Endothelial cell of umbilical vein (primary cell): ENCODE measurements at regions not wholly inside any gene's neighbourhood (a gene's known extent, or its start where the extent isn't known, plus 50 kb on each side); places are given as distances from the start of the nearest gene placed in this dataset.

Experiments used
- BruUV-seq: library from RNA; stranded (reverse); fragments of 400-500 nt; replicated peaks from 2 replicates; lab custom pipeline; 2021; lab: Mats Ljungman, UMichigan
- CTCF ChIA-PET: fragments of 300-600, 350-600 bp; sonication (Branson Sonifier 250); formaldehyde crosslinking; loops from one replicate; lab custom pipeline; 2021; ENCODE audit warnings: antibody characterized with exemption, inconsistent platforms; lab: Charles Lee
- POLR2A ChIA-PET: fragments of 300-600, 350-600 bp; sonication (Branson Sonifier 250); formaldehyde crosslinking; loops from one replicate; lab custom pipeline; 2021; ENCODE audit warnings: antibody characterized with exemption, inconsistent platforms; lab: Charles Lee
- DNase-seq: peaks from one replicate; pipeline ENCODE4 v3.0.0-alpha.2; 2011; ENCODE audit warnings: low read depth, low spot score
- FAIRE-seq: peaks from 2 replicates; lab custom pipeline; 2011; peaks lifted over from hg19 to GRCh38; lab: Jason Lieb, UNC
- H2AFZ ChIP-seq: 2 replicates; pipeline ENCODE4 v1.6.0; 2012; ENCODE audit warnings: low read depth, low read length, control low read depth, inconsistent platforms
- H3K27ac ChIP-seq: 2 replicates; pipeline ENCODE4 v1.5.1; 2011; ENCODE audit warnings: low read depth, mild to moderate bottlenecking, control low read depth, low read length, moderate library complexity; ENCODE audit not compliant: insufficient read depth
- H3K27me3 ChIP-seq, 2 experiments: 2 replicates each; pipeline versions ENCODE4 v1.6.0 to v1.6.1; 2011; ENCODE audit warnings: low read length in 2 of 2, mixed read lengths in 1 of 2; ENCODE audit not compliant: control insufficient read depth in 2 of 2, insufficient read depth in 2 of 2
- H3K36me3 ChIP-seq, 2 experiments: 2 replicates in 1 of 2; 3 replicates in 1 of 2; pipeline ENCODE4 v1.5.1; 2011; ENCODE audit warnings: low read length in 2 of 2, mild to moderate bottlenecking in 1 of 2, moderate library complexity in 1 of 2; ENCODE audit not compliant: control insufficient read depth in 2 of 2, insufficient read depth in 2 of 2; ENCODE audit errors: extremely low read depth in 1 of 2
- H3K4me1 ChIP-seq: 3 replicates; pipeline ENCODE4 v1.5.1; 2011; ENCODE audit warnings: mild to moderate bottlenecking, low read length; ENCODE audit not compliant: control insufficient read depth, insufficient read depth; ENCODE audit errors: extremely low read depth
- H3K4me2 ChIP-seq: 2 replicates; pipeline ENCODE4 v1.6.1; 2011; ENCODE audit warnings: low read length, control low read depth, mixed read lengths; ENCODE audit not compliant: insufficient read depth
- H3K4me3 ChIP-seq, 3 experiments: fragments of 200-600 bp in 1 of 3; sonication (generic), shearing (Covaris generic) in 1 of 3; replicated peaks in 1 of 3; 2 replicates each; pipeline ENCODE4 v1.5.1; 2011 to 2016; ENCODE audit warnings: control low read depth in 3 of 3, low read length in 3 of 3, mild to moderate bottlenecking in 2 of 3, inconsistent platforms in 1 of 3, low read depth in 1 of 3, moderate library complexity in 1 of 3; ENCODE audit not compliant: insufficient read depth in 1 of 3
- H3K79me2 ChIP-seq: 2 replicates; pipeline ENCODE4 v1.6.0; 2012; ENCODE audit warnings: low read length, inconsistent platforms; ENCODE audit not compliant: control insufficient read depth, insufficient read depth
- H3K9ac ChIP-seq: replicated peaks from 2 replicates; pipeline ENCODE3; 2011; ENCODE audit warnings: low read length, control low read depth; ENCODE audit not compliant: insufficient read depth; ENCODE audit errors: extremely low read depth
- H3K9me1 ChIP-seq: replicated peaks from 3 replicates; pipeline ENCODE4 v1.6.0; 2011; ENCODE audit warnings: mild to moderate bottlenecking, low read length; ENCODE audit not compliant: control insufficient read depth, insufficient read depth; ENCODE audit errors: extremely low read depth
- H3K9me3 ChIP-seq: replicated peaks from 2 replicates; pipeline ENCODE4 v1.5.1; 2012; ENCODE audit warnings: low read length, inconsistent platforms; ENCODE audit not compliant: control insufficient read depth, insufficient read depth
- H4K20me1 ChIP-seq: replicated peaks from 2 replicates; pipeline ENCODE3; 2011; ENCODE audit warnings: mild to moderate bottlenecking, low read length; ENCODE audit not compliant: control insufficient read depth, insufficient read depth; ENCODE audit errors: extremely low read depth
- CTCF ChIP-seq, 2 donors: IDR thresholded peaks; 1 replicate in 1 of 2; 2 replicates in 1 of 2; pipeline ENCODE4 v1.5.1; 2011; ENCODE audit warnings: low read length in 2 of 2, mild to moderate bottlenecking in 2 of 2, moderate library complexity in 2 of 2, control low read depth in 1 of 2, inconsistent platforms in 1 of 2, low read depth in 1 of 2; ENCODE audit not compliant: insufficient read depth in 1 of 2; ENCODE audit errors: extremely low read depth in 1 of 2
- EZH2 ChIP-seq: IDR thresholded peaks from 2 replicates; pipeline ENCODE4 v1.6.1; 2012; ENCODE audit warnings: borderline replicate concordance, low read depth, mild to moderate bottlenecking, moderate library complexity, low read length, inconsistent platforms; ENCODE audit not compliant: severe bottlenecking
- FOS ChIP-seq: IDR thresholded peaks from 2 replicates; pipeline ENCODE4 v1.6.1; 2011; ENCODE audit warnings: mild to moderate bottlenecking, low read length, moderate library complexity, borderline replicate concordance; ENCODE audit not compliant: insufficient read depth
- GATA2 ChIP-seq: IDR thresholded peaks from 2 replicates; pipeline ENCODE4 v1.7.0; 2011; ENCODE audit warnings: low read depth, mild to moderate bottlenecking, moderate library complexity, mixed read lengths, low read length; ENCODE audit not compliant: insufficient read length, insufficient read depth
- JUN ChIP-seq: IDR thresholded peaks from 2 replicates; pipeline ENCODE4 v1.6.1; 2011; ENCODE audit warnings: borderline replicate concordance, low read depth; ENCODE audit not compliant: insufficient read length, insufficient read depth
- MAX ChIP-seq: IDR thresholded peaks from 2 replicates; pipeline ENCODE4 v1.6.1; 2011; ENCODE audit not compliant: insufficient read depth, insufficient read length
- MYC ChIP-seq: IDR thresholded peaks from one replicate; pipeline ENCODE4 v1.6.1; 2011; ENCODE audit warnings: mild to moderate bottlenecking, low read depth, low read length
- POLR2A ChIP-seq: IDR thresholded peaks from 2 replicates; pipeline ENCODE4 v1.6.1; 2012; ENCODE audit warnings: low read depth, mild to moderate bottlenecking, control low read depth, low read length
- POLR2AphosphoS5 ChIP-seq: IDR thresholded peaks from 2 replicates; pipeline ENCODE4 v1.6.1; 2012; ENCODE audit warnings: low read depth, mild to moderate bottlenecking, control low read depth, low read length, moderate library complexity; ENCODE audit not compliant: insufficient read depth
- dilution Hi-C: fragments of 300-500 bp; cut with MboI; formaldehyde crosslinking; loops from one replicate; pipeline ENCODE4 v1.15.0; 2019; ENCODE audit warnings: low sequenced_read_pairs; ENCODE audit not compliant: extremely low pct_ligation_motif_present
- intact Hi-C: fragments of 100-400 bp; cut with micrococcal nuclease; formaldehyde crosslinking; loops from one replicate; pipeline ENCODE4 v1.10.0; 2022

GRCh38 chr17:36740157-36740556 is 138.8 kb downstream of the MRM1 start:
- BruUV-seq: no TSS peak
- POLR2A ChIA-PET: no interaction called here
- Histone ChIP-seq H3K79me2 (no peaks in the 10 kb centered on the region), H3K9me1 (no peaks in the 10 kb centered on the region), H3K4me1 (no peaks in the 10 kb centered on the region), H3K9me3 (no peaks in the 10 kb centered on the region), H2AFZ (no peak overlapping the region), H3K9ac (no peak overlapping the region), H3K4me2 (no peak overlapping the region), H3K4me3 (no peak overlapping the region), H4K20me1 (no peaks in the 10 kb centered on the region), H3K27me3 (peaks cover 0 to 3% of the 10 kb centered on the region in 2 experiments), H3K27ac (no peak overlapping the region), H3K36me3 (no peaks in the 10 kb centered on the region)
- CTCF ChIA-PET: interaction anchor here (1.3 kb wide), 1 partner anchor 15 kb away, joined by 4 read pairs; no protein-coding TSS in a partner anchor
- no peak for TF ChIP-seq EZH2
- TF ChIP-seq JUN: no peak
- TF ChIP-seq GATA2: no peak
- TF ChIP-seq MAX: no peak
- TF ChIP-seq MYC: no peak
- no peak for TF ChIP-seq POLR2A
- no peak for TF ChIP-seq POLR2AphosphoS5
- TF ChIP-seq FOS: no peak
- TF ChIP-seq CTCF (IDR thresholded peaks at IDR 0.05; ENCODE audit: extremely low read depth in 1 of 2, insufficient read depth in 1 of 2, low read depth in 1 of 2, low read length in 2 of 2): no peak
- intact Hi-C loops: no loop called here
- dilution Hi-C loops: no loop called here
- DNase-seq (no peak), FAIRE-seq (no peak)
